SKM-1 (cell line): ENCODE measurements at regions not wholly inside any gene's neighbourhood (a gene's known extent, or its start where the extent isn't known, plus 50 kb on each side); places are given as distances from the start of the nearest gene placed in this dataset.
"Not testable (repeated sequence)": the region's sequence is repeated elsewhere in the genome, so short reads cannot be mapped to it uniquely, and the experiment has no call there.

Experiments
- DNase-seq: peaks from one replicate; lab custom pipeline; 2025; ENCODE audit not compliant: unreplicated experiment; lab: John Stamatoyannopoulos, UW

DNA sequence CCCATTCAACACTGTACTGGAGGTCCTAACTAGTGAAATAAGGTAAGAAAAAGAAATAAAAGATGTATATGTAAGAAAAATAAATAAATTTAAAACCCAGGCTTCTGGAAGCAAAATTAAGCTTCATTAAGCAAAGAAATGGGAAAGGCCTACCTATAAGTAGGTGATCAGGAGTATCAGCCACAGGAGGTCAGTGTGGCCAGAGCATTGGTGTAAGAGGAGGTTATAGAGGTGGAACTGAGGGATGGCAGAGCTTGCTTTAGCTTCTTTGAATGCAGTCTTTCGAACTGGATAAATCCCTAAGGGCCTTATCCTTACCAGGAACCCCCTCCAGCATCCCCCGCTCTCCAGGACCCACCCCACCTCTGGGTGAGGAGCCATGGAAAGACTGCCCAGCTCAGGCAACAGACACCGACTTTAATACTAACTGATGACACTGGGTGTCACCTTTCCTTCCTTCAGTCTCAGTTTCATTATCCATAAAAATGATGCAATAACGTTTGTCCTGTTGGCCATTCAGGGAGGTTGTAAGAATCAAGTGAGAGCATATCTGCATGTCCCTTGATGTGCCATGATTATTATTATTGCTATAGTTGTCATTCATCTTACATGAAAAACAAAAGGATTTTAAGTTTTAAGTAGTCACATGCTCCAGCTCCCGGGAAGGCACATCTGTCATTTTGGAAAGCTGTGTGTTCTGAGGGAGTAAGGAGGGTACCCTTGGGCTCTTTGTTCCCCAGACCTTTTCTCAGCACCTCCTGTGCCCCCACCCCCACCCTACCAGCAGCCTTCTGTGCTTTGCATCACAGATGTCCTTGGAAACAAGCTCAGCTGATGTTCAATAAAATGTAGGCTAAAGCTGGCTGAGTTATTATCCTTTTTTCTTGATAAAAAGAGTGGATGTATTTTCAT, 50.8 kb upstream of the CTNNA1 start:
- DNase-seq, result no peak

DNA sequence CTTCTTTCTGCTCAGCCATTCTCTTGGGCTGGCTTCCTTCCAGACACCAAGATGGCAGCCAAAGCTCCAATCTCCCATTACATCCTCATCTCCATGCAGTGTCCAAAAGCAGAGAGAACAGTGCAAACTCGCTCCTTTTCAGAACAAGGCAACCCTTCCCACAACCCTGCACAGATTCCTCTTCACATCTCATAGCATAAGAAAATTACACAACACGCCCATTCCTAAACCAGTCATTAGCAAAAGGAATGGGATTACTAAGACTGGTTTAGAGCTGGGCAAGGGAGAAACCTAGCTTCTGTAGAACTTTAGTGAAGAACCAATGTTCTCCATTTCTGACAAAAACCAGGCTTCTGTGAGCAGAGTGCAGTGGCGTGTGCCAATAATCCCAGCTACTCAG, 51.5 kb upstream of the CTNNA1 start:
- DNase-seq, result no peak

DNA sequence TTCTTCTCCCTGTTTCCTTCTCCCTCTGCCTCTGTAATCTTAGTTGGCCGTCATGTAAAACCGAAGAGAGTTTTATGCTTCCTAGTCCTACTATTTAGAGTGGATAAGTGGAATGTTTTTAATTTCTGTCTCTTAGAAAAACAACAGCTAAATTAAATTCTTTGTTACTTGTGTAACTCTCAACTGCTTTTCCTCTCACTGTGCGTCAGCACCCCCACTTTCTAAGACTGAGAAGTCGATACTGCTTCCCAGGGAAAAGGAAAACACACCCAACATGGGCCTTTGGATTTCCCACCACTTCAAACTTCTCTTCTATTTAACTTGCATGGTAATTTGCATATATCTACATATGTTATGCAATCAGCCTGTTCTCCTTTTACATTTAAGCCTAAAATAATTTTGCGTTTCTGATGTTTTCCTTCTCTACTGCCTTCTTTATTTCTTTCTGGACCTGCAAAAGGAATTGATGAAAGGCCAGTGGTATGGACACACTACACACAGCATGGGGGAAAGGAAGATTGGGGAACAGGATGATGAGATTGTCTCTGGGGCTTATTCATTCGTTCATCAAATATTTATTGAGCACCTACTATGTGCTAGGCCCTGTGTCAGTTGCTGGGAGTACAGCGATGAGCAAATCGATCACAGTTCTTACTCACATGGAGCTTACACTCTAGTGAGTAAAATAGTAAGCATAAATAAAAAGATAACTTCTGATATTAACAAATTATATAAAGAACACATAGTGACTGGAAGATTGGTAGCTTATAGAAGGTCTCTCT, 52.5 kb upstream of the CTNNA1 start:
- DNase-seq, result no peak

DNA sequence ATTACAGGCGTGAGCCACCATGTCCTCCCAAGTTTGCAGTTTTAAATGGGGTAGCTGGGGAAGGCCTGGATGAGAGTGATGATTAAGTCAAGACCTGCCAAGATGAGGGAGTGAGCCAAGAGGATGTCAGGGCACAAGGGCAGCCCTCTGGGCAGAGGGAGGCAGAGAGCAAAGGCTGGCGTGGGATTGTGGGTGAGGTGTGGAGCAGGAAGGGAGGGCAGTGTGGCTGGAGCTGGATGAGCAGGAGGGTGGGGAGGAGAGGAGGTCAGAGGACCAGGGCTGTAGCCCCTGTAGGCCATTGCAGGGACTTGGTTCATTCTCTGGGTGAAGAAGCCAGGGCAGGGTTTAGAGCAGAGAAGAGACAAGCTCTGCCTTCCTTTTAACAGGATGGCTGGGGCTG, 53.7 kb upstream of the CTNNA1 start:
- no peak for DNase-seq

DNA sequence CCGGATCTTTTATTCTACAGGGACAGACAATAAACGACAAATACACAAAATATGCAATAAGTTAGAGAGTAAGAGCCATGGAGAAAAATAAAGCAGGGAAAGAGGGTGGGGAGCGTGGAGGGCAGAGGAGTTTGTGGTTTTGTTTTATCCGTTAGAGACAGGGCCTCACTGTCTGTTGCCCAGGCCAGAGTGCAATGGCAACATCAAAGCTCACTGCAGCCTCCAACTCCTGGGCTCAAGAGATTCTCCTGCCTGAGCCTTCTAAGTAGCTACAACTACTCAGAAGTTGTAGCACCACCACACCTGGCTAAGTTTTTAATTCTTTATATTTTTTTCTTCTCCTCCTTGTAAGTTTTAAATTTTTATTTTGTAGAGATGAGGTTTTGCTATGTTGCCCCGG, 54.5 kb upstream of the CTNNA1 start:
- no peak for DNase-seq

DNA sequence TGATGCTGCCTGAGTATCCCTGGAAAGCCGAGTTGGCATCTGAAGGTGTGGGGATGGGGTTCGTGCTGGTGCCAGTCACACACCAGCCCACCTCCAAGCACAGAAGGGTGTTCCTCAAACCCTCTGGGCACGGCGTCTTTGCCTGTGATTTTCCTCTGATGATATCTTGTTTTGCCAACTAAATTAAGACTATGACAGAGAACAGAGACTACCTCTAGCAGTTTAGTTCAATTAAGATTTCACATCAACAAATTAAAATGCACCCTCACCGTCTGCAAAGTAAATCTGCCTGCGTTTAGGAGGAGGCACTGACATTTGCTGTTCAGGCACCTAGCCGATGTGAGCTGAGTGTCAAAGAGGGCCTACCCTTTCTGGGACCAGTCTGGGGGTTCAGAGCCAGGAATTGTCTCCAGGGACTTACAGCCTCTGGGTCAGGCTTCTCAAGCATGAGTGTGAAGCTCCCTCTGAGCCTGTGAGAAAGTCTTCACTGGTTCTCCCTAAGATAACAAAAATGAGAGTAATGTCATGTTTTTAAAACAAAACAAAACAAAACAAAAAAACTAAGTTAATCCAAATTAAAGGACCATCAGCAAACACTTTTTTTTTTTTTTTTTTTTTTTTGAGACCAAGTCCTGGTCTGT, 55.4 kb upstream of the CTNNA1 start:
- DNase-seq, result no peak

DNA sequence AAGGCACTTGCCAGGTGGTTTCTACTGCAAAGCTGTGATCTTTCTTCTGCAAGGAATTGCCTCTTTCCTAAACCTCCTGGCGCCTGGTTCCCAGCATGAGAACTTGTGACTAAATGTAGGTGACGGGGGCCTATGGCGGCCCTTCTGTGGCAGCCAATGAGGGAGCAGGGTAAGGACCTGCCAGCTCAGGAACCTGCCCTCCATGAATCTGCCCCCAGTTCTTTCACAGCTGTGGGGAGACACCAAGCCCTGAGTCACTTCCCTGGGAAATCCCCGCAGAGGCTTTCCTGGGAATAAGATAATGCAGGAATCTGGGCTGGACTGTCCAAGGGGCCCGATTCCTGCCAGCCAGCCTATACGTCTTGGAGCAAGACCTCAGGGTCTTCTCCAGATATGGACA, 56.7 kb upstream of the CTNNA1 start:
- DNase-seq, result no peak

DNA sequence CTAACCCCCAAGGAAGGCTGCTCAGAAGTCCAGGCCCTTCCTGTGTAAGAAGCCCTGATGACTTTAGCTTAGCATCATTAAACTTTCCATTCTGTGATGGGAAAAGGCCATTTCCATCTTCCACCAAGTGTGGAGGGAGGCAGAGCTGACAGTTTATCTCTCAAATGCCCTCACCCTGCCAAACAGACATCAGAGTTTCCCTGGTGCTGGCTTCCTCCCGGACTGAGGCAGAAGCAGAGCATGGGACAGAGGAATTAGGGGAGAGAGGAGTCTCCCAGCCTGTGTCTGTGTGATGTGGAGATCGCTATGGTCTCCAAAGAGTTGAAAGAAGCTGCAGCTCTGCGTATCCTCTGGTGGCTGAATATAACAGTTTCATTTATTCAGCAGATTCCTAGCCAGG, 57.4 kb upstream of the CTNNA1 start:
- no peak for DNase-seq

DNA sequence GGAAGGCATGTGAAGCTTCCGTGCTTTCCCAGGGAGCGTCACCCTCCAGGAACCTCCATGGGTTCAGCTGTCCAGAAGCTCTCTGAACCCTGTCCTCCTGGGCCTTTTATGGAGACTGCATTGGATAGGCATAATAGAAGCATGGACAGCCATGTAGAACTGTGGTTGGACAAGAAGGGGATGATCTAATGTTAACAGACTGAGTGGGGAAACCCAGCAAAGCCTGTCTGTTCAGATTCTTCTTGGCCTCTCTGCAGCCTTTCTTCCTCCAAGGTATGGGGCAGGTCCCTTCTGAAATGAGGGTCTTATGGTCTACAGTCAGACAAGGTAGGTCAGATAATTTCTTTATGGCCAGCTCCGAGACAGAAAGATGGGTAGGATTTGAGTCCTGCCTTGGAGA, 59.1 kb upstream of the CTNNA1 start:
- DNase-seq, result no peak

DNA sequence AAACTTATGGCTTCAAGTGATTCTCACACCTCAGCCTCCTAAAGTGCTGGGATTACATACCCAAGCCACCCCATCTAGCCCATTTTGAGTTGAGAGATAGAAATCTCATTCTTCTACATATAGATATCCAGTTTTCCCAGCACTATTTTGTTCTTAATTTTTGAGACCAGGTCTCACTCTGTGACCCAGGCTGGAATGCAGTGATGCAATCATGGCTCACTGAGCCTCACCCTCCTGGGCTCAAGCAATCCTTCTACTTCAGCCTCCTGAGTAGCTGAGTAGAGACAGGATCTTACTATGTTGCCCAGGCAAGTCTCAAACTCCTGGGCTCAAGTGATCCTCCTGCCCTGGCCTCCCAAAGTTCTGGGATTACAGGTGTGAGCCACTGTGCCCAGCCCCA, 60.9 kb upstream of the CTNNA1 start:
- no peak for DNase-seq

DNA sequence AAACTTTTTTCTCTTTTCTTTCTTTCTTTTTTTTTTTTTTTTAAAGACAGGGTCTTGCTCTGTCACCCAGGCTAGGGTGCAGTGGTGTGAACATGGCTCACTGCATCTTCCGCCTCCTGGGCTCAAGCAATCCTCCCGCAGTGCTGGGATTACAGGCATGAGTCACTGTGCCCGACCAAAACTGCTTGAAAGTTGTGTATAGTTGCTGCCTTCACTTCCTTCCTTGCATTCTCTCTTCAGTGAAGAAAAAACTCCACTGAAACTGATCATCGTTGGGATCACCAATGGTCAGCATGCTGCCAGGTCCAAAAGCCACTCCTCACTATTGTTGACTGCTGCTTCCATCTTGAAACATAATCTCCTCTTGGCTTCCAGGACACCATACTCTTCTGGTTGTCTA, 66.6 kb upstream of the CTNNA1 start:
- no peak for DNase-seq

DNA sequence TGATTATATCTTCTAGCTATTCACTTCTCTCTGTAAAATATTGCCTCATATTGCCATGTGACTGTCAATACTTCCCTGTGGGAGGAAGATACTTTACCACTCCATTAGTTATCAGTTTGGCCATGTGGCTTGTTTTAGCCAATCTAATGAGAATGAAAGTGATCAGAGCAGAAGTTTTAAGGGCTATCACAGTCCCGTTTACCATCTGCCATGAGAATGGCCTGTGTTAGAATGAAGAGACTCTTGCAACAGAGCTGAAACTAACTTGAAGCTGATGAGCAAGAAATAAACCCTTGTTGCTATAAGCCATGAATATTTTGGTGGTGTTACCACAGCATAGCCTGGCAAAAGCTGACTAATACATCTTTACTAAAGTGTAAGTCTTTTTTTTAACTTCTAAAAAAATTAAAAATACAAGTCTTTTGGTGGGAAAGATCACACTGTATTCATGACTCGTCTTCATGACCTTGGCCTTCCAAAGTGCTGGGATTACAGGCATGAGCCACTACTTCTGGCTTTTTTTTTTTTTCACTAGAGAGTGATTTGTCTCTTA, 68.0 kb upstream of the CTNNA1 start:
- DNase-seq, result no peak

DNA sequence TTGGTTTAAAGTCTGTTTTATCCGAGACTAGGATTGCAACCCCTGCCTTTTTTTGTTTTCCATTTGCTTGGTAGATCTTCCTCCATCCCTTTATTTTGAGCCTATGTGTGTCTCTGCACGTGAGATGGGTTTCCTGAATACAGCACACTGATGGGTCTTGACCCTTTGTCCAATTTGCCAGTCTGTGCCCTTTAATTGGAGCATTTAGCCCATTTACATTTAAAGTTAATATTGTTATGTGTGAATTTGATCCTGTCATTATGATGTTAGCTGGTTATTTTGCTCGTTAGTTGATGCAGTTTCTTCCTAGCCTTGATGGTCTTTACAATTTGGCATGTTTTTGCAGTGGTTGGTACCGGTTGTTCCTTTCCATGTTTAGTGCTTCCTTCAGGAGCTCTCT, 70.8 kb upstream of the CTNNA1 start:
- not testable (repeated sequence) for DNase-seq

DNA sequence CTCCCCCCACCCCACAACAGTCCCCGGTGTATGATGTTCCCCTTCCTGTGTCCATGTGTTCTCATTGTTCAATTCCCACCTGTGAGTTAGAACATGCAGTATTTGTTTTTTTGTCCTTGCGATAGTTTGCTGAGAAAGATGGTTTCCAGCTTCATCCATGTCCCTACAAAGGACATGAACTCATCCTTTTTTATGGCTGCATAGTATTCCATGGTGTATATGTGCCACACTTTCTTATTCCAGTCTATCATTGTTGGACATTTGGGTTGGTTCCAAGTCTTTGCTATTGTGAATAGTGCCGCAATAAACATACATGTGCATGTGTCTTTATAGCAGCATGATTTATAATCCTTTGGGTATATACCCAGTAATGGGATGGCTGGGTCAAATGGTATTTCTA, 74.4 kb upstream of the CTNNA1 start:
- not testable (repeated sequence) for DNase-seq

DNA sequence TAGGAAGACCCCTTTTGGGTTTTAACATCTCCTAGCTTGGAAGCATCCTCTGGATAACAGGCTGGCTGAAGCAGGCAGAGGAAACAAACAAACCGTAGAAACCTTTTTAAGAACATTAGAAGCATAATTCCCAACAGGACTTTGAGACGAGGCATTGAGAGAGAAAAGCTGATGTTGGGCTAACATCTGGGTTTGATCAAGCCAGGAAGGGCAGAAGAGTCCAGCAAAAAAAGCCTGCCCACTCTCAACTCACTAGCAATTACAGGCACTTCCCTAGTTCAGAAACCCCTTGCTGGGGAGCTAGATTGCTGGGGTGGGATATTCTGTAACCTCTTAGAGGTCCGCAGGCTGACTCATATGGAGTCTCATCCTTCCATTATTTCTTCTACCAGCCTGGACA, 75.4 kb upstream of the CTNNA1 start:
- DNase-seq, result no peak

DNA sequence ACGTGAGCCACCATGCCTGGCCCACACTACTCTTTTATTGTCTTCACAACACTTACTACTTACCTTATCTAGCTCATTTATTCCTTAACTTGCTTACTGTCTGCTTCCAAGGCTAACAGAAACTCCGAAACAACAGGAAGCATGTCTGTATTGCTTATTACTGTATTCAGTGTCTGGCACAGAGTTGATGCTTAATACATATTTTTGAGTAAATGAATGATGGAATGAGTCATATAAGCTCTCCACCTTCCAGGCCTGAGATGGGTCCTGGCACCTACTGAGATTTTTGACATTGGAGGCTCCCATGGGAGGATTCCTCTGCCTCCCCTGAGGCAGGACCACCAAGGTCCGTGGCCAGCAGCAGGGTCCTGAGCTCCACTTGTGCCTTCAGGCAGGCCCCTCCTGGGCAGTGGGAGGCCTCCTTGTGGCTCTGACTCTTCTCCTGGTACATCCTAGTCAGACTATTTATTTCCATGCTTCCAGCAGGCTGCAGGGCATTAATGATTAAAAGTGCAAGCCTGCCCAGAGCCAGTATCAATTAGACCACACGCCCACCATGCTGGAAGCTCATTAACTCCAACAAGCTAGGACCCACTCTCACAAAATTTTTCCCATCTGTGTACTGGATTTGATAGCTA, 76.5 kb upstream of the CTNNA1 start:
- DNase-seq, result no peak

DNA sequence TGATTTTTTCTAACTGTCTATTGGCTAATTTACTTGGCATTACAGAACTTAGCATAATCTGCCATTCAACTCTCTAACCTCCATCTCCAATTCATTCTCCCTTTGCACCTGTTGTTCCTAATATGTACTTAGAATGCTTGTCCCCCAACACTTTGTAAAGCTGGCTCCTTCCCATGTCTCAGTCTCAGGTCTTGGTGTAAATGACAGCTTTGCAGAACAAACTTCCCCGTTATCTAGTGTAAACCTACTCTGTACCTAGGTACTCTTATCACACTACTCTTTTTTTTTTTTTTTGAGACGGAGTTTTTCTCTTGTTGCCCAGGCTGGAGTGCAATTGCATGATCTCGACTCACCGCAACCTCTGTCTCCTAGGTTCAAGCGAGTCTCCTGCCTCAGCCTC, 77.2 kb upstream of the CTNNA1 start:
- DNase-seq, result no peak

DNA sequence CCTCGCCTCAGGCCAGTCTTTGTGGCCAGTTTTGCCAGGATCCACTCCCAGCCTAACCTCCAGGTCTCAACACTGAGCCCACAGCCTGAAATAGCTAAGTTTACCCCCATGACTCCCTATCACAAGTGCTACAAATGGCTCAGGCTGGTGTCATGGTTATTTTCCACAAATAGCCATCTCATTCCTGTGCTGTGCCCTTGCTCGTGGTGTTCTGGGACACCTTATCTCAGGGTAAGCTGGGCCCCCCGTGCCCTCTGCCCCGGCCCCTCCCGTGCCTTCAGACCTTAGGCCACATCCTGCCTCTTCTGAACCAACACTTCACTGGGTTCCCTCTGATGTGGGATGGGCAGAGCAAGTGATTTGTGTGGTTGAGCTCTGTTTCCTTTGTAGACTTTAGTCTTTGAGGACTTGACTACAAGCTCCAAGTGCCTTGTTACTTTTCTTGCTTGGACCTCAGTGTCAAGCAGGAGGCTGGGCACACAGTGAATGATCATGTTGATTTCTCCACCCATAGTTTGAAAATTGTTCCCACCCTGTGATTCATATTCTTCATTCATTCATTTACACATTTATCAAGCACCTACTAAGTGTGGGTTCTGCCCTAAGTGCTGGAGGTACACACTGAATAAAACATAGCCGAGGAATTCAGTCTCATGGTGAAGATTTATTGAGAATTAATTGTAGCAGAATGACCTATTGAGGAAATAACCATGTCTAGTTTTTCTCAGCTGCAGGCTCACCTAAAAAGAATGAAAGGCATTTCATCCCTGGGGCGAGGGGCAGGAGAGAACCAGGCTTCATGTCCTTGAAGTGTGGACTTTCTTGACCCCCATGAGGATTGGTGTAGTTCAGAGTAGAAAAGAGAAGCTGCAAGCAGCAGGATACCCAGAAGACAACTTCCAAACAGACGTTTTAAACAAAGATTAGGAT, 84.5 kb upstream of the CTNNA1 start:
- DNase-seq, result no peak

DNA sequence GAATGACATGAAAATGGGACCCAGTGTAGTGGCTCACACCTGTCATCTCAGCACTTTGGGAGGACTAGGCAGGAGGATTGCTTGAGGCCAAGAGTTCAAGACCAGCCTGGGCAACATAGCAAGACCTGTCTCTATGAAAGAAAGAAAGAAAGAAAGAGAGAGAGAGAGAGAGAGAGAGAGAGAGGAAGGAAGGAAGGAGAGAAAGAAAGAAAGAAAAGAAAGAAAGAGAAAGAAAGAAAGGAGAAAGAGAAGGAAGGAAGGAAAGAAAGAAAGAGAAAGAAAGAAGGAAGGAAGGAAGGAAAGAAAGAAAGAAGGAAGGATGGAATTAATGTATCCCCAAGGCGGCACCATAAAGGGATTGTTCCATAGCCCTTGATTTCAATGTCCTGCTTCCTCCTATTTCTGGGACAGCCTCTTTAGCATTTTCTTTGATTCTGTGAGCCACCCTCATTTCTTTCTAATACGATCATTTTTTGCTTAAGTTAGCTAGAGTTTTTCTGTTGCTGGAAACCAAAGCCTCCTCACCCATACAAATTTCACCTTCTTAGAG, 85.4 kb upstream of the CTNNA1 start:
- not testable (repeated sequence) for DNase-seq
